SK-N-SH (cell line): ENCODE measurements at regions not wholly inside any gene's neighbourhood (a gene's known extent, or its start where the extent isn't known, plus 50 kb on each side); places are given as distances from the start of the nearest gene placed in this dataset.

Source experiments
- CTCF ChIP-seq: fragments of 200-600 bp; sonication (generic); IDR thresholded peaks from 2 replicates; pipeline ENCODE4 v1.6.1; 2017; ENCODE audit warnings: antibody characterized with exemption, mild to moderate bottlenecking, moderate library complexity
- EP300 ChIP-seq, 2 experiments: IDR thresholded peaks; 2 replicates each; pipeline versions ENCODE4 v1.4.0 to v1.6.1; 2012; ENCODE audit warnings: borderline replicate concordance in 1 of 2, low read depth in 1 of 2, low read length in 1 of 2
- EZH2phosphoT487 ChIP-seq: fragments of 200-600 bp; sonication (generic); IDR thresholded peaks from 2 replicates; pipeline ENCODE4 v1.6.1; 2017; ENCODE audit warnings: low read depth, mixed run types, mild to moderate bottlenecking, antibody characterized with exemption, moderate library complexity, borderline replicate concordance
- FOXM1 ChIP-seq: IDR thresholded peaks from 2 replicates; pipeline ENCODE4 v1.4.0; 2012; ENCODE audit warnings: low read depth, mild to moderate bottlenecking
- JUND ChIP-seq: IDR thresholded peaks from 2 replicates; pipeline ENCODE4 v1.4.0; 2012
- RFX5 ChIP-seq: IDR thresholded peaks from 2 replicates; pipeline ENCODE4 v1.6.1; 2012; ENCODE audit warnings: mild to moderate bottlenecking, improper control_type of control experiment, low read length
- SMC3 ChIP-seq: IDR thresholded peaks from 2 replicates; pipeline ENCODE4 v1.6.1; 2012; ENCODE audit warnings: low read depth, low read length, improper control_type of control experiment
- USF2 ChIP-seq: fragments of 150-350 bp; IDR thresholded peaks from 2 replicates; pipeline ENCODE4 v1.6.1; 2017; ENCODE audit warnings: antibody characterized with exemption, low read length, low read depth, borderline replicate concordance
- ZBTB33 ChIP-seq: IDR thresholded peaks from 2 replicates; pipeline ENCODE4 v1.4.0; 2012; ENCODE audit warnings: low read depth, borderline replicate concordance

- TF ChIP-seq SMC3 = no peak
- no peak for TF ChIP-seq USF2
- no peak for TF ChIP-seq EZH2phosphoT487
- no peak for TF ChIP-seq CTCF
- no peak for TF ChIP-seq JUND
- TF ChIP-seq EP300 (IDR thresholded peaks at IDR 0.05; ENCODE audit: borderline replicate concordance in 1 of 2, low read depth in 1 of 2, low read length in 1 of 2) = no peak
- no peak for TF ChIP-seq ZBTB33
- no peak for TF ChIP-seq FOXM1
- no peak for TF ChIP-seq RFX5
These were observed 992.2 kb downstream of the ARAP2 start for GRCh38 chr4:35252071-35252470.
